ENCODE measurements at regions not wholly inside any gene's neighbourhood (a gene's known extent, or its start where the extent isn't known, plus 50 kb on each side); places are given as distances from the start of the nearest gene placed in this dataset.
A peak's percentile ranks its signal among the peaks of the same experiment; 100 is the strongest.
"Not testable (repeated sequence)": the region's sequence is repeated elsewhere in the genome, so short reads cannot be mapped to it uniquely, and the experiment has no call there.

DNA sequence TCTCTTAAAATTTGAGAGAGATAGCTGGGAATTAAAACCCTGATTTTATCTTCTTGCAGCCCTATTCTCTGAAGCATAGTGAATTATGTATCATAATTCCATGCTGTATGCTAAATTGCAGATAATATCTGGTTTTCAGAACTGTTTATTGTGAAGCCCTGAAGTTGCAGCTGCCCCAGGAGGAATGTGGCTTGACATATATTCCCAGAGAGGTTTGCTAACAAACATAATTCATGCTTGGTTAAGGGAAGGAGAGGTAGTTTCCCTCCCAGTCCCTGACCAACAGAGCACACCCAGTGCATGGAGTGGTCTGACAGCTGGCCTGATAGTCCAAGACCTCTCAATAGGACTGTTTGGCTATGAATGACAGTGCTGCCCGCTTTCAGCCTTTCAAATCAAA, 500.6 kb upstream of the MIR17HG start:
- FAIRE-seq = no peak
- intact Hi-C loops (cut with micrococcal nuclease) = no loop called here
- H3K9me3 ChIP-seq (replicated peaks; ENCODE audit: control insufficient read depth, insufficient read depth, low read depth, low read length) = no peaks in the 10 kb centered on the region
- H4K20me1 ChIP-seq (replicated peaks; ENCODE audit: control insufficient read depth, insufficient read depth, low read length) = no peaks in the 10 kb centered on the region
- H3K79me2 ChIP-seq (ENCODE audit: control insufficient read depth, insufficient read depth, low read length) = no peaks in the 10 kb centered on the region
- no peaks in the 10 kb centered on the region for H3K4me1 ChIP-seq (replicated peaks in 1 of 2; ENCODE audit: control insufficient read depth in 2 of 2, insufficient read depth in 2 of 2, low read length in 2 of 2)
- H3K4me2 ChIP-seq (ENCODE audit: insufficient read depth, low read length) = no peak overlapping the region
- TF ChIP-seq, protein P1, sequence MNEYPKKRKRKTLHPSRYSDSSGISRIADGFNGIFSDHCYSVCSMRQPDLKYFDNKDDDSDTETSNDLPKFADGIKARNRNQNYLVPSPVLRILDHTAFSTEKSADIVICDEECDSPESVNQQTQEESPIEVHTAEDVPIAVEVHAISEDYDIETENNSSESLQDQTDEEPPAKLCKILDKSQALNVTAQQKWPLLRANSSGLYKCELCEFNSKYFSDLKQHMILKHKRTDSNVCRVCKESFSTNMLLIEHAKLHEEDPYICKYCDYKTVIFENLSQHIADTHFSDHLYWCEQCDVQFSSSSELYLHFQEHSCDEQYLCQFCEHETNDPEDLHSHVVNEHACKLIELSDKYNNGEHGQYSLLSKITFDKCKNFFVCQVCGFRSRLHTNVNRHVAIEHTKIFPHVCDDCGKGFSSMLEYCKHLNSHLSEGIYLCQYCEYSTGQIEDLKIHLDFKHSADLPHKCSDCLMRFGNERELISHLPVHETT (CRISPR knock-in tag; conservative IDR thresholded peaks at IDR 0.05 in 1 of 2, IDR thresholded peaks at IDR 0.05 in 1 of 2) = 0 out of 4 replicates have a peak, but pooled peaks of 1 of the 2 experiments have one; percentile 48
- TF ChIP-seq ZNF764 (CRISPR knock-in tag; IDR thresholded peaks at IDR 0.05; ENCODE audit: low read depth) (no peak), STAT5A (IDR thresholded peaks at IDR 0.05; ENCODE audit: borderline replicate concordance, low read length) (no peak)
- ChIA-PET CTCF (ENCODE audit: low intra/inter-chr PET ratio) (no interaction called here), POLR2A (no interaction called here)
- BruUV-seq (replicated peaks) = no TSS peak
- H2AFZ ChIP-seq (ENCODE audit: low read depth, low read length) = no peak overlapping the region
- no peak overlapping the region for H3K9ac ChIP-seq (ENCODE audit: insufficient read depth in 1 of 2, low read depth in 2 of 2, low read length in 2 of 2)
- no peaks in the 10 kb centered on the region for H3K36me3 ChIP-seq (ENCODE audit: control insufficient read depth, insufficient read depth, low read length)
- WGBS (ENCODE audit: insufficient coverage, low coverage, missing lambda C conversion rate) = 2% methylated on average over 1 of the region's 1 CpG
- in situ Hi-C loops (cut with MboI) = no loop called here
- ATAC-seq = no peak
- no peak for DNase-seq (ENCODE audit: extremely low read depth in 1 of 4, low spot score in 3 of 4)
- H3K27ac ChIP-seq (ENCODE audit: extremely low read depth, low read depth, low read length) = no peak overlapping the region
- no peaks in the 10 kb centered on the region for H3K27me3 ChIP-seq (ENCODE audit: control insufficient read depth in 2 of 2, insufficient read depth in 2 of 2, low read length in 2 of 2)
- no peak overlapping the region for H3K4me3 ChIP-seq
- H3K9me1 ChIP-seq (ENCODE audit: control insufficient read depth, insufficient read depth, low read length) = no peaks in the 10 kb centered on the region

DNA sequence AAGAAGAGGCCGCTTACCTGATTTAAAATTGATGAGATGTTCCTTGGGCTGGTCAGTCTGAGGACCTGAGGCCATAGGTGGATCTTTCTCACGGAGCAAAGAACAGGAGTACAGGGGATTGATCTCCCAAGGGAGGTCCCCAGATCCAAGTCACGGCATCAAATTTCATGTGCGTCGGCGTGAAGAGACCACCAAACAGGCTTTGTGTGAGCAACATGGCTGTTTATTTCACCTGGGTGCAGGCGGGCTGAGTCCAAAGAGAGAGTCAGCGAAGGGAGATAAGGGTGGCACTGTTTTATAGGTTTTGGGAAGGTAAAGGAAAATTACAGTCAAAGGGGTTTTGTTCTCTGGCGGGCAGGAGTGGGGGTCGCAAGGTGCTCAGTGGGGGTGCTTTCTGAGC, 493.8 kb upstream of the MIR17HG start:
- ATAC-seq; BruUV-seq (replicated peaks); intact Hi-C loops (cut with micrococcal nuclease); FAIRE-seq; H3K9me3 ChIP-seq (replicated peaks; ENCODE audit: control insufficient read depth, insufficient read depth, low read depth, low read length); H3K4me2 ChIP-seq (ENCODE audit: insufficient read depth, low read length); H3K9me1 ChIP-seq (ENCODE audit: control insufficient read depth, insufficient read depth, low read length); H2AFZ ChIP-seq (ENCODE audit: low read depth, low read length); DNase-seq (ENCODE audit: extremely low read depth in 1 of 4, low spot score in 3 of 4); H3K4me1 ChIP-seq (replicated peaks in 1 of 2; ENCODE audit: control insufficient read depth in 2 of 2, insufficient read depth in 2 of 2, low read length in 2 of 2); H3K27ac ChIP-seq (ENCODE audit: extremely low read depth, low read depth, low read length); H3K27me3 ChIP-seq (ENCODE audit: control insufficient read depth in 2 of 2, insufficient read depth in 2 of 2, low read length in 2 of 2); H3K36me3 ChIP-seq (ENCODE audit: control insufficient read depth, insufficient read depth, low read length); H3K79me2 ChIP-seq (ENCODE audit: control insufficient read depth, insufficient read depth, low read length); H3K4me3 ChIP-seq; in situ Hi-C loops (cut with MboI); POLR2A ChIA-PET; H3K9ac ChIP-seq (ENCODE audit: insufficient read depth in 1 of 2, low read depth in 2 of 2, low read length in 2 of 2); H4K20me1 ChIP-seq (replicated peaks; ENCODE audit: control insufficient read depth, insufficient read depth, low read length); CTCF ChIA-PET (ENCODE audit: low intra/inter-chr PET ratio): not testable (repeated sequence)
- under 1% methylated on average over 10 of the region's 10 CpGs for WGBS (ENCODE audit: insufficient coverage, low coverage, missing lambda C conversion rate)

Data from K562 (cell line).